SK-N-SH treated with all-trans-retinoic acid at 6 μM for 48 hours (cell line): ENCODE measurements at regions not wholly inside any gene's neighbourhood (a gene's known extent, or its start where the extent isn't known, plus 50 kb on each side); places are given as distances from the start of the nearest gene placed in this dataset.
"Not testable (repeated sequence)": the region's sequence is repeated elsewhere in the genome, so short reads cannot be mapped to it uniquely, and the experiment has no call there.

Source experiments
- ATAC-seq: fragments of 200-7000 bp; cut with Tn5 transposase; 3 replicates; pipeline ENCODE4 v1.9.1; 2020; ENCODE audit warnings: mild to moderate bottlenecking, moderate library complexity
- ARNTL ChIP-seq: fragments of 450-650 bp; formaldehyde crosslinking; IDR thresholded peaks from 2 replicates; pipeline ENCODE4 v1.5.0; 2020; ENCODE audit warnings: low read depth, mild to moderate bottlenecking, moderate library complexity, borderline replicate concordance
- CSDC2 ChIP-seq: fragments of 250-450 bp; sonication (Bioruptor Pico); IDR thresholded peaks from 2 replicates; pipeline ENCODE4 v1.5.0; 2020; ENCODE audit warnings: mild to moderate bottlenecking, moderate library complexity
- GLIS3 ChIP-seq: fragments of 250-450 bp; sonication (Bioruptor Pico); IDR thresholded peaks from 2 replicates; pipeline ENCODE4 v1.5.0; 2020; ENCODE audit warnings: mild to moderate bottlenecking, moderate library complexity
- ISL1 ChIP-seq: fragments of 250-450 bp; sonication (Bioruptor Pico); IDR thresholded peaks from 2 replicates; pipeline ENCODE4 v2.1.2; 2022; ENCODE audit warnings: mild to moderate bottlenecking, moderate library complexity
- OSR1 ChIP-seq: fragments of 250-450 bp; sonication (Bioruptor Pico); IDR thresholded peaks from 2 replicates; pipeline ENCODE4 v1.8.0; 2022; ENCODE audit warnings: moderate library complexity, mild to moderate bottlenecking, inconsistent platforms
- PPARA ChIP-seq: fragments of 250-450 bp; sonication (Bioruptor Pico); IDR thresholded peaks from 2 replicates; pipeline ENCODE4 v1.5.0; 2020; ENCODE audit warnings: mild to moderate bottlenecking, borderline replicate concordance
- TOX ChIP-seq: fragments of 250-450 bp; sonication (Bioruptor Pico); IDR thresholded peaks from 2 replicates; pipeline ENCODE4 v1.8.0; 2021; ENCODE audit warnings: mild to moderate bottlenecking, moderate library complexity, borderline replicate concordance
- ZC3H10 ChIP-seq: fragments of 250-450 bp; sonication (Bioruptor Pico); IDR thresholded peaks from 2 replicates; pipeline ENCODE4 v1.5.1; 2021; ENCODE audit warnings: mild to moderate bottlenecking, moderate library complexity
- ZFP3 ChIP-seq: fragments of 250-450 bp; sonication (Bioruptor Pico); IDR thresholded peaks from 2 replicates; pipeline ENCODE4 v1.5.0; 2020; ENCODE audit warnings: mild to moderate bottlenecking, moderate library complexity
- ZNF565 ChIP-seq: fragments of 450-650 bp; formaldehyde crosslinking; conservative IDR thresholded peaks from 2 replicates; pipeline ENCODE4 v1.5.0; 2020; ENCODE audit warnings: low read depth, mild to moderate bottlenecking, moderate library complexity
- ZNF70 ChIP-seq: fragments of 450-650 bp; formaldehyde crosslinking; IDR thresholded peaks from 2 replicates; pipeline ENCODE4 v1.5.0; 2020; ENCODE audit warnings: mild to moderate bottlenecking, moderate library complexity
- ZNF8 ChIP-seq: fragments of 450-650 bp; formaldehyde crosslinking; IDR thresholded peaks from 2 replicates; pipeline ENCODE4 v1.5.0; 2020; ENCODE audit warnings: mild to moderate bottlenecking, moderate library complexity
- TF ChIP-seq, protein P1 (sequence below): fragments of 250-450 bp; sonication (Bioruptor Pico); IDR thresholded peaks from 2 replicates; pipeline ENCODE4 v1.5.1; 2021; ENCODE audit warnings: mild to moderate bottlenecking, moderate library complexity
- TF ChIP-seq, protein P2 (sequence below): fragments of 250-450 bp; sonication (Bioruptor Pico); IDR thresholded peaks from 2 replicates; pipeline ENCODE4 v1.5.0; 2020; ENCODE audit warnings: mild to moderate bottlenecking, moderate library complexity

DNA sequence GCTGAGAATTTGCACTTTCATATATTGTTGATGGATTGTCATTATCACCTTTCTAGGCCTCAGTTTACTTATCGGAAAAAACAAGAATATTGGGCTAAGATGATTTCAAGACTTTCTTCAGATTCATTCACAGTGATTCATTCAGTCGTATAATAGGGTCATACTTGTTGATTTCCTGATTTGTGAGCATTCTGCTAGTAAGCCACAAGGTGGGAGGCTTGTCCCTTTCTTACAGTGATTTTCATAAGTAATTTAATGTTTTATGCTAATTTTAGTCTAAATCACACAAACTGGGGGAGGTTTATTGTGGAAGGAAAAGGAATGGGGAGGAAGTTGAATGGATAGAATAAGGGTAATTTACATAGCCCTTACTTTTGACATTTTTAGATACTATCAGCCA lies 126.8 kb upstream of the GOLGA6L4 start:
- ATAC-seq = peak; percentile 80
- TF ChIP-seq ZC3H10 (CRISPR knock-in tag) = no peak
- TF ChIP-seq TOX = no peak
- no peak for TF ChIP-seq GLIS3 (CRISPR knock-in tag)
- no peak for TF ChIP-seq ZFP3 (CRISPR knock-in tag)
- TF ChIP-seq ZNF565 (CRISPR knock-in tag) = no peak
- TF ChIP-seq OSR1 (CRISPR knock-in tag) = no peak
- TF ChIP-seq ZNF8 (CRISPR knock-in tag) = no peak

DNA sequence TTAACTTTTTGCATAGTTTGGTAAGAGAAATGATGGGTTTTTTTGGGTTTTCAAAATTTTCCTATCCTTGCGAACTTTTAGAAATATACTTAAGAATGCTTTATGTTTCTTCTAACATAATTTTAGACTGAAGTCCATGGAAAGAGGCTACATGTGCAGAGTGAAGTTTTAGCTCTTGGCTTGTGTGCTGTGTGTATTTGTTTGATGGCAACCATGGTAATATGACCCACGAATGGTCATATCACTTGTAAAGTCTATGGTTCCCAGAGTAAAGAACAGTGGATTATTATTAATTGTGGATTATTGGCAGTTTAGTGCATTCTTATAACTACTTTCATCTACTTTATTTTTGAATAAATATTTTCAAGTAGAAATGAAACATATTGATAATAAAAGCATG lies 124.0 kb upstream of the GOLGA6L4 start:
- TF ChIP-seq GLIS3 (CRISPR knock-in tag) (no peak), CSDC2 (CRISPR knock-in tag) (no peak)
- ATAC-seq = peak; percentile 70

DNA sequence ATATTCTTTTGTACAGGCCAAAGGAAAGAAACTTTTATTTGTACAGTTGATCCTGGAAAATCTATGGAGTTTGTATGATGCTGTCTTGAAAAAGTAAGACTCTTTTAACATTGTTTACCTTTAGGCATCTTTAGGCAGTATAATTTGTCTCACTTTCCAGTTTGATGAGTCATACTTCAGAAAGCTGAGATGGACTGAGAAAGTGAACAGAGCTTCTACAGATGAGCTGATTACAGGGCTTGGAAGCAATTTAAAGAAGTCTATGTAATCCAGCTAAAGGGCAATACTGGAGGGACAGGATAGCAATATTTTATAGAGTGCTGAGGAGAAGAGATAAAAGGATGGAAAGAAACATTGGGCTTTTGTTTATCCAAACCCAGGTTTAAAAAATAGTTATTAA lies 123.5 kb upstream of the GOLGA6L4 start:
- ATAC-seq = peak; percentile 93
- no peak for TF ChIP-seq ZC3H10 (CRISPR knock-in tag)
- peak; percentile 61 for TF ChIP-seq ISL1
- TF ChIP-seq, protein P1, sequence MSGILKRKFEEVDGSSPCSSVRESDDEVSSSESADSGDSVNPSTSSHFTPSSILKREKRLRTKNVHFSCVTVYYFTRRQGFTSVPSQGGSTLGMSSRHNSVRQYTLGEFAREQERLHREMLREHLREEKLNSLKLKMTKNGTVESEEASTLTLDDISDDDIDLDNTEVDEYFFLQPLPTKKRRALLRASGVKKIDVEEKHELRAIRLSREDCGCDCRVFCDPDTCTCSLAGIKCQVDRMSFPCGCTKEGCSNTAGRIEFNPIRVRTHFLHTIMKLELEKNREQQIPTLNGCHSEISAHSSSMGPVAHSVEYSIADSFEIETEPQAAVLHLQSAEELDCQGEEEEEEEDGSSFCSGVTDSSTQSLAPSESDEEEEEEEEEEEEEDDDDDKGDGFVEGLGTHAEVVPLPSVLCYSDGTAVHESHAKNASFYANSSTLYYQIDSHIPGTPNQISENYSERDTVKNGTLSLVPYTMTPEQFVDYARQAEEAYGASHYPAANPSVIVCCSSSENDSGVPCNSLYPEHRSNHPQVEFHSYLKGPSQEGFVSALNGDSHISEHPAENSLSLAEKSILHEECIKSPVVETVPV (CRISPR knock-in tag) = no peak
- no peak for TF ChIP-seq ZNF565 (CRISPR knock-in tag)

DNA sequence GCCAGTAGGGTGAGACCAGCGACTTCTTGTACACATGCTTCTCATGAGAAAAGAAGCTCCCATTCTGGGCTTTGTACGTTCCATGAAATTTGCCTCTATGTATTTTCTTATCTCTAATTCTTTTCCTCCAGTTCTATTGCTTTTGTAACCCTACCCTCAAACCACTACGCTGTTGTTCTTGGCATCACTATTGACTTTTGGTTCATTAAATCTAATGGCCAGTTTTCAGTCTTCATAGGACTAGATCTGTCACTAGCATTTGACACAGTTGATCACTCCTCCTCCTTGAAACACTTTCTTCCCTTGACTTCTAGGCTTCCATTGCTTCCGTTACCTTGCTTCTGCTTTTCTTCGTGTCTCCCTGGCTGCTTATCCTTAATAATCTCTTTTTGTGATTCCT lies 121.7 kb upstream of the GOLGA6L4 start:
- no peak for ATAC-seq
- TF ChIP-seq ZC3H10 (CRISPR knock-in tag) (no peak), ARNTL (no peak), PPARA (CRISPR knock-in tag) (no peak), ZFP3 (CRISPR knock-in tag) (no peak), ZNF70 (CRISPR knock-in tag) (no peak)
- TF ChIP-seq, protein P1 (CRISPR knock-in tag) = no peak
- TF ChIP-seq, protein P2, sequence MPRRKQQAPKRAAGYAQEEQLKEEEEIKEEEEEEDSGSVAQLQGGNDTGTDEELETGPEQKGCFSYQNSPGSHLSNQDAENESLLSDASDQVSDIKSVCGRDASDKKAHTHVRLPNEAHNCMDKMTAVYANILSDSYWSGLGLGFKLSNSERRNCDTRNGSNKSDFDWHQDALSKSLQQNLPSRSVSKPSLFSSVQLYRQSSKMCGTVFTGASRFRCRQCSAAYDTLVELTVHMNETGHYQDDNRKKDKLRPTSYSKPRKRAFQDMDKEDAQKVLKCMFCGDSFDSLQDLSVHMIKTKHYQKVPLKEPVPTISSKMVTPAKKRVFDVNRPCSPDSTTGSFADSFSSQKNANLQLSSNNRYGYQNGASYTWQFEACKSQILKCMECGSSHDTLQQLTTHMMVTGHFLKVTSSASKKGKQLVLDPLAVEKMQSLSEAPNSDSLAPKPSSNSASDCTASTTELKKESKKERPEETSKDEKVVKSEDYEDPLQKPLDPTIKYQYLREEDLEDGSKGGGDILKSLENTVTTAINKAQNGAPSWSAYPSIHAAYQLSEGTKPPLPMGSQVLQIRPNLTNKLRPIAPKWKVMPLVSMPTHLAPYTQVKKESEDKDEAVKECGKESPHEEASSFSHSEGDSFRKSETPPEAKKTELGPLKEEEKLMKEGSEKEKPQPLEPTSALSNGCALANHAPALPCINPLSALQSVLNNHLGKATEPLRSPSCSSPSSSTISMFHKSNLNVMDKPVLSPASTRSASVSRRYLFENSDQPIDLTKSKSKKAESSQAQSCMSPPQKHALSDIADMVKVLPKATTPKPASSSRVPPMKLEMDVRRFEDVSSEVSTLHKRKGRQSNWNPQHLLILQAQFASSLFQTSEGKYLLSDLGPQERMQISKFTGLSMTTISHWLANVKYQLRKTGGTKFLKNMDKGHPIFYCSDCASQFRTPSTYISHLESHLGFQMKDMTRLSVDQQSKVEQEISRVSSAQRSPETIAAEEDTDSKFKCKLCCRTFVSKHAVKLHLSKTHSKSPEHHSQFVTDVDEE (CRISPR knock-in tag) = no peak

DNA sequence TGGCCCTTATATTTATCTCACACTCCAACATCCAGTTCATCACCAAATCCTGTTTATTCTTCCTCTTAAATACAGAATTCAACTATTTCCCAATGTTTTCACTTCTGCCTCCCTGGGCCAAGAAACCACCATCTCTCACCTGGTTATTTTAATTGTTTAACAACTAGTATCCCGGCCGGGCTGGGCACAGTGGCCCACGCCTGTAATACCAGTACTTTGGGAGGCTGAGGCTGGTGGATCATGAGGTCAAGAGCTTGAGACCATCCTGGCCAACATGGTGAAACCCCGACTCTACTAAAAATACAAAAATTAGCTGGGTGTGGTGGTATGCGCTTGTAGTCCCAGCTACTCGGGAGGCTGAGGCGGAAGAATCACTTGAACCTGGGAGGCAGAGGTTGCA lies 120.9 kb upstream of the GOLGA6L4 start:
- not testable (repeated sequence) for ATAC-seq

DNA sequence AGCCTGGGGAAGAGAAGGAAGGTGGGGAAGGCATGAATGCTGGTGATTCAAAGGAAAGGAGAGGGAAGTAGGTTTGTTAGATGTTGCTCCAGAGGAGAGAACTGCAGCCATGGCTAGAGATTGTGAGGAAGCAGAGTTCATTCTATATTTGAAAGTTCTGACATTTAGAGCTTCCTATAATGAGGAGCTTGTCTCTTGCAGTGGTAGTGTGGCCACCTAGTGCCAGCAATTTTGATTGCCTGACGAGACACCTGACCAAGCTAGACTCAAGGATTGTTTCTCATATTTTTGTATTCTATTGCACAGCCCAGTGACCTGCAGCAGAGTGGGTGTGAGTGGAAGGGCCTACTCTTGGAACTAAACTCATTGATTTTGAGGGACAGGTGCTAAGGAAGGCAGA lies 116.2 kb upstream of the GOLGA6L4 start:
- ATAC-seq = not testable (repeated sequence)

DNA sequence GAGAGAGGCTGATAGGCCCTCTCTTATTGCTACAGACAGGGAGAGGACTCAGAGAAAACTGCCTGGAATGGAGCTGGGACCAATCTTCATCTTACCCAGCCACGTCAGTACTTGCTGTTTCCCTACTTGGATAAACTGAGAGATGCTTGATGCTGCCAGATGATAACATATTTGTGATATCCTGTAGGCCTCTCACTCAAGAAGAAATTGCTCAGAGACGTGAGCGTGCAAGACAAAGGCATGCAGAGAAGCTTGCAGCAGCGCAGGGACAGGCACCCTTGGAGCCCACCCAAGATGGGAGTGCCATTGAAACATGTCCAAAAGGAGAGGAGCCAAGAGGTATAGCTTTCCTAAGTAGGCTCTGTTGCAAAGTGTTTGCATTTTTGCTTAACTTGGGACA lies 114.7 kb upstream of the GOLGA6L4 start:
- ATAC-seq = peak; percentile 74

DNA sequence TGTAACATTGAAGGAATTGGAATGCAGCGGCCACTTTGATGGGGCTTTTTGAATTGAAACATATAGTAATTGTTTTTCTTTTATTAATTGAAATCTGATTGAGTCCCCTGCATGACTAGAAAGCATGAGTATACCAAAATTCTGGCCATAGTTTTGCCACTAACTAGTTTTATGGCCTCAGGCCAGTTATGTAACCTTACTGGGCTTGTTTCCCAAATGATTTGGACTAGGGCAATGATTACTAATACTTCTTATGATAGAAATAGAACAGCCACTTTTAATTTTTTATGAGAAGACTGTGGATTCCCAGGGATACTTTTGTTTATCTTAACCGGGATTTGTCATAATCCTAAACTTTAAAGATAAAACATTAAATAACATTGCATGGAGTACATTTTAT lies 106.9 kb upstream of the GOLGA6L4 start:
- peak; percentile 48 for ATAC-seq

DNA sequence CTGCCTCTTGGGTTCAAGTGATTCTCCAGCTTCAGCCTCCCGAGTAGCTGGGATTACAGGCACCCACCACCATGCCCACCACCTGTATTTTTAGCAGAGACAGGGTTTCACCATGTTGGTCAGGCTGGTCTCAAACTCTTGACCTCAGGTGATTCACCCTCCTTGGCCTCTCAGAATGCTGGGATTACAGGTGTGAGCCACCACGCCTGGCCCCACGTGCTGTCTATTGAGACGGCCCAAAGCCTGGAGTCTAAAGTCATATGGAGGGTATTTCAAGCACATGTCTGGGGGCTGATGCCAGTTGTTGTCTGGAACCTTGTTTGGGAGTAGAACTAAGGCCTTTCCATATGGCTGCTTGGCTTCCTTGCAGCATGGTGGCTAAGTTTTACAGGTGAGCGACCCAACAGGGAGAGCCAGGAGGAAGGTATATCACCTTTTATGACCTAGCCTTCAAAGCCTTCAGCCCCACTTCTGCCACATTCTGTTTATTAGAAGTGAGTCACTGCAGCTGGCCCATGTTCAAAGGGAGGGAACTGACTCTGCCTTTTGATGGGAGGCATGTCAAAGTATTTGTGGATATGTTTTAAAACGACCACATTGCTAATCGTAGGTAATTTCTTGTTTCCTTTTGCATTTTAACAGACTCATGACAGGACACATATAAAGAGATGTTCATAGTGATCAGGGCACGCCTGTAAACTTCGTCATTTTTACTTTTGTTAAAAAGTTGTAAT lies 105.3 kb upstream of the GOLGA6L4 start:
- peak; percentile 88 for ATAC-seq

DNA sequence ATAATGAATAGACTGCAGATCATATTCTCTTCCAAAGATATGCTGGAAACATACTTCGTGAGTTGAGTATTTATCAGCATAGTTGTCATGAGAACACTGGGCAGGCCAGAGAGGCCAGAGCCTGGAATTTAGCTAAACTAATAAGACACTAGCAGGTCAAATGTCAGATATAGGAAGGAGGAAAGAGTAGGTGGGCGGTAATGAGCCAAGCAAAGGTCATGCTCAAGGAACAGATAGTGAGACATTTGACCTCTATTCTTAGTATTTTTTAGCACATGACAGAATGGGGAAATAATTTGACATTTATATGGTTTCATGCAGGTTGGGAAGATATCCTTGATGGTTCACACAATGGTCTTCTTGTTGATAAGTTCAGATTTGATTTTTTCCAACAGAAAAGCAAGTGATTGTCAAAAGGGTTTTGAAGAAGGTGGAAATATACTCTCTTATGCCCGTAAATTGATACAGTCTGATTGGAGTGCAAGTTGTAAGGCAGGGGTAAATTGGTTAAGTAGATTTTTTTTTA lies 99.6 kb upstream of the GOLGA6L4 start:
- not testable (repeated sequence) for ATAC-seq
